GM19099 (cell line): ENCODE measurements at regions not wholly inside any gene's neighbourhood (a gene's known extent, or its start where the extent isn't known, plus 50 kb on each side); places are given as distances from the start of the nearest gene placed in this dataset.

Source experiments
- POLR2A ChIP-seq: IDR thresholded peaks from 3 replicates; pipeline ENCODE4 v1.6.1; 2011; ENCODE audit warnings: low read depth; ENCODE audit not compliant: insufficient read length; ENCODE audit errors: extremely low read depth

GRCh38 chr5:18281947-18282581 lies 647.8 kb downstream of the TAF11L14 start:
- TF ChIP-seq POLR2A: no peak

- no peak for TF ChIP-seq POLR2A
Observed at GRCh38 chr5:18285257-18285656, 651.0 kb downstream of the TAF11L14 start.

DNA sequence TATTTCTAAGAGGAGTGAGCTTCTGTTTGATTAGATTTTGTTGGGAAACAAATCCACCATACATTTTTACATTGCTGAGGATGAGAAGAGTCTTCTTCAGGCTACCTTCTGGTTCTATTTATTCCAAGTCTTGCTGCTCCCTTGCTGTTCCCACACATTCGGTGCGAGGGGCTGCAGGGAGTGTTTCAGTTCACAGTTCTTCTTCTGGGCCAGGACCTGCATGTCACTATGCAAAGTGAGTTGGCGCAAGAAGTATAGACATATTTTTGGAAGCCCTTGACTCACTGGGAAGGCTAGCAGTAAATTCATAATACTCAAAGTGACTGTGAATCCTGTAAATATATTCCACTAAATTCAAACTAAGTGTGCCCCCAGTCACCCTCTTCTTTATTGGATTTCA lies 657.9 kb downstream of the TAF11L14 start:
- TF ChIP-seq POLR2A: no peak

DNA sequence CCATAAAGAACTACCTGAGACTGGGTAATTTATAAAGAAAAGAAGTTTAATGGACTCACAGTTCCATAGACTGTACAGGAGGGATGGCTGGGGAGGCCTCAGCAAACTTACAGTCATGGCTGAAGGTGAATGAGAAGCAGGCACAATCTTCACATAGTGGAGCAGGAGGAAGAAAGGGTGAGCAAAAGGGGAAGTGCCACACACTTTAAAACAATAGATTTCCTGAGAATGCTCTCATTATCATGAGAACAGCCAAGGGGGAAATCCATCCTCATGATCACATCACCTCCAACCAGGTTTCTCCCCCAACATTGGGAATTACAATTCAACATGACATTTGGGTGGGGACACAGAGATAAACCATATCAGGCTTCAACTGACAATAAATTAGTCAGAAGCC lies 664.9 kb downstream of the TAF11L14 start:
- TF ChIP-seq POLR2A: no peak

DNA sequence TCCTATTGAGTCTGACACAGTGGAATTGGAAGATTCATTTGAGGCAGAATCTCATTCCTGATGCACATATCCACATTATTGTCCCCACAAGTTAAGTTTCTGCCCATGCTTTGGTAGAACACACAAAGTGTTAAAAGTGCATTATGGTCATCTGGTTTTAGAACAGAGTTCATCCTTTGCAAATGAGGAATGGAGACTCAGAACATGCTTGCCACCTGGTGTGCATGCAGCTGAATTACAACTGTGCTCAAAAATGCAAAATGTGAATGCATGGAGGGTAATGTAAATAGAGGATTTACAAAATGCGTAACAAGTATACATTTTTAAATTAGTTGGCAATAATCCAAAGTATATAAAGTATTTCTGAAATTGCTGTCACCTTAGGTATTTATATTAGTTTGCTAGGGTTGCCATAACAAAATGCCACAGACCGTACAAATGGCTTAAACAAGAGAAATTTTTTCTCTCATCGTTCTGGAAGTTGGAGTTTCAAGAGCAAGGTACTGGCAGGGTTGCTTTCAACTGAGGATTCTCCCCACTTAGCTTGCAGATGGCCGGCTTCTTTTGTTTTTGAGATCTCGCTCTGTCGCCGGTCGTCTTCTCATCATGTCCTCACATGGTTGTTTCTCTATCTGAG lies 671.1 kb downstream of the TAF11L14 start:
- TF ChIP-seq POLR2A: no peak

DNA sequence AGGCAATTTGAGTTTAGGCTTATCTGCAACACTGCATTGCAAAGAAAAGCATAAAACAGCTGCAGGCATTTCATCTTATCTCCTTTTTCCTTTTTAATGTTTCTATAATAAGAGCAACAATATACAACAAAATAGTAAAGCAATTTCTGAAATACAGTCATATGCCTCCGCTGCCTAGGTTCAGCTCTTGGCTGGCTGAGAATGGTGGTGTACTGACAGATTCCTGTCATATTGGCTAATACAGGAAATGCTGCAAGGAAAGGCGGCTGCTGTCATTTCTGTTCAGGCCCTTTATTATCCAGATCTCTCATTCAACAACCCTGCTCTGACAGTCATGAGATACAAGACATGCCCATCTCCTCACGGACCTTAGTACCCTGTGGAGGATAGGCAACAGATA lies 677.0 kb downstream of the TAF11L14 start:
- no peak for TF ChIP-seq POLR2A

DNA sequence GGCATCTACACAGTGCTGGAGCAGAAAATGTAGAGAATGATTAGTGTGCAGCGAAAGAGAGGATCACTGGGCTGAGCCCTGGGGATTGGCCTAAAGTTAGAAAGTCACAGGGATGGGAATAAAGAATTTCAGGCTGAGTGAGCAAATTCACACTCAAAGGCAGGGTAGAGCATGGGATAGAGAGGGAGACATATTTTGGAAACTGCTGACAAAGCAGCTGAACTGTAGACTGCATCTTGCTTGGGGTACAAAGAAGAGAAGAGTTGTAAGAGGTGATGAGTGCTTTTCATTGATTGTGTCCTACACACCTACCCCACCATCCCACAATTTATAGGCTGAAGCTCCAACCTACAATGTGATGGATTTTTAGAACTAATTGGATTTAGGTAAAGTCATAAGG lies 677.8 kb downstream of the TAF11L14 start:
- TF ChIP-seq POLR2A: no peak

DNA sequence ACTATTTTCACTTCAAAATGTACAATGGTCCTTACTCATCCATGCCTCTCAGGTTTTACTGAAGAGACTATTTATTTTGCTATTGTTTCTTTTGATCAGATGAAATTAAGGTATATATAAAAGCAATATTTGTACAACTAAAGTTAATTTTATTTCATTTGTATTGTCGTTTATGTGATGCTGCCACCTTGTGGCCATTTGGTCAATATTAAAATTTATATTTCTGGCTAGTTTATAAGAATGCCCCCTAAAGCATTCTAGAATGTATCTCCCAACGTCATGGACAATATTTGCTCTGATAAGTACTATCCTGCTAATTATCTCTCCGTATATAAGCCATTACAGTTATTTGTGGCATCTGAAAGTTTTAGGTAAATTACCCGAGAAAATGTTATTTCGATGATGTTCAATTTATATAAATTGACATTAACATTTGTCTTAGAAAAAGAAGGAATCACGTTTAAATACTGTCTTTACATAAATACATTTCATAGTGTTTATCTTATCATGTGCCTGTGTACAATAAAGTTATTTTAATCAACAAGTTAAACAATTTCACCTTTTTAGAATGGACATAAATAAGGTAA lies 680.0 kb downstream of the TAF11L14 start:
- TF ChIP-seq POLR2A: no peak

- no peak for TF ChIP-seq POLR2A
Observed at GRCh38 chr5:18321262-18321942, 687.1 kb downstream of the TAF11L14 start.

DNA sequence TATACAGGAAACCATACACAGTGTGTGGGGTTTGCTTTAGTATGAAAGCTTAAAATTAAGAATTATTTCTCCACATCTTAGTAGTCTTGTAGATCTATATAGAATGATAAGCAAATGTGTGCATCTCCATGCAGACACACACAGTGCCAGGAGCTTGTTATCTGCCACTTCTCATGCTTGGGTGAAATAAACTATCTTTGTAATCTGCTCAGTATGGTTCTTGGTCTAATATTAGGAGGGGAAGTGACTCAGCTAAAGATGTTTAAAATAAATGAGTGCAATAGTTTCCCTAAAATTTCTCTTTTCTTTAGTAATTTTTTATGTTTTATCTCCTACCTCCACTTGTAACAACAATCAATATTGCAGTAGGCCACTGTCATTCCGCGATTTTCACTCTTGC lies 689.6 kb downstream of the TAF11L14 start:
- TF ChIP-seq POLR2A: no peak

DNA sequence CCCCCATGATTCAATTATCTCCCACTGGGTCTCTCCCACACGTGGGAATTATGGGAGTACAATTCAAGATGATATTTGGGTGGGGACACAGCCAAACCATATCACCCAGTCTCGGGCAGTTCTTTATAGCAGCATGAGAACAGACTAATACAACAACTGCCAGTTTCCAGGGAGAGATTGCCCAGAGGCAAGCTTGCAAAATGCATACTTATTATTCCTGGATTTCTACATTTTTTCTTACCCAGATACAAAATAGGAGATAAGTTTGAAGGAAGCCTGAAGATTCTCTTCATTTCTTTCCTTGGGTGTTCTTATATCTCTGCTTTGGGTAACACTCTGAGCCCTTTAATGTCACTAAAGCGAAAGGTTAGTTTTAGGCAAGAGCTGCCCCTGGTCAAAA lies 691.2 kb downstream of the TAF11L14 start:
- TF ChIP-seq POLR2A: no peak

GRCh38 chr5:18329328-18329727 lies 695.1 kb downstream of the TAF11L14 start:
- no peak for TF ChIP-seq POLR2A

GRCh38 chr5:18333841-18334240 lies 699.6 kb downstream of the TAF11L14 start:
- TF ChIP-seq POLR2A: no peak

DNA sequence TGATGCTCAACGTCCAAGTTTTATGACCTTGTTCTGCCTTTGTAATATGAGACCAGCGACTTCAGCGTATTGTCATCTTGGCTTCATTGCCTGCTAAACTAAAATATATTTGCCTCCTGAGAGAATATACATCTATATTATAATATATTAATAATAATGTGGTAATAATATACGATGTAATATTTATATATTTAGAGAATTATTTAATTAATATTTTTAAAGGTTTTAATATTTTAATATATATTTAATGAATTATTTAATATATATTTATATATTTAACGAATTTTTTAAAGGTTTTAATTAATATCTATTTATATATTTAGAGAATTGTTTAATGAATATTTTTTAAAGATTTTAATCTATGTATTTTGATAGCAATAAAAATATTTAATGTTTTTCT lies 700.7 kb downstream of the TAF11L14 start:
- no peak for TF ChIP-seq POLR2A

GRCh38 chr5:18354828-18355227 lies 720.6 kb downstream of the TAF11L14 start:
- TF ChIP-seq POLR2A: no peak

- TF ChIP-seq POLR2A: no peak
Observed at GRCh38 chr5:18357486-18357885, 723.2 kb downstream of the TAF11L14 start.
